Occipital lobe (tissue), 1 donor: ENCODE measurements at regions not wholly inside any gene's neighbourhood (a gene's known extent, or its start where the extent isn't known, plus 50 kb on each side); places are given as distances from the start of the nearest gene placed in this dataset.

Experiments
- DNase-seq: peaks from one replicate; lab custom pipeline; 2025; lab: John Stamatoyannopoulos, UW

DNA sequence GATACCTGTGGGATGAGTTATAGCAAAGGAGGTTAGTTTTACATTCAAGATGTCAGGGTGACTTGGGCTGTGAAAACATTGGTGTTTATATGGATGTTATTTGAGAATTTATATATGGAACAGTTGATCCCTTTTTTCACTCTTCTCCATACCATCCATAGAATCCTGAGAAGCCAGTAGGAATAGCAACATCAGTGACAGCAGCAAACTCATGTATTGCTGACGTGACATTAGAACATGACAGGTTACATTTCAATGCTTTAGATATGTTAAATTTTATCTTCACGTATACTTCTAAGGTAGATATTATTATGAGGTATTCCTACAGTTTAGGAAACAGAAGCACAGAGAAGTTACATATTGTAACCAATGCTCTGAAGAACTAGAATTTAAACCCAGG is 745.2 kb upstream of the GCFC2 start:
- DNase-seq, result no peak

DNA sequence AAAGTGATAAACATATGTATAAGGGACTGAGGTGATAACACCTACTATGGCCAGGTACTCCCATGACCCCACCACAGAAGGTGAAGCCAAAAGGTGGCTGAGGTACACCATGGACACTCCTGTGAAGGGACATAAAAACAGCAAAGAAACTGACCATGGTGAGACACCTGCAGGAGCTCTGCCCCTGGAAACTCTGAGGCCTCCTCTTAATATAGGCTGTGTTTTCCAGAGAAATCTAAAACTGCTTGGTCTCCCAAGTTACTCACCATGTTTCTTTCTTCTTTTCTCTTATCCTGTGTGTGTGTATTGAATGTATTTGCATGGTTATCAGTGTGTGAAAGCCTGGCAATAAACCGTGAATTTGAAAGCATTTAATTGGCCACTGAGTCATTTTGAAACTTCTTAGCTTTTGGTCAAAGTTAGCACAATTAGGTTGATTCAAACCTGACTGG is 739.3 kb upstream of the GCFC2 start:
- DNase-seq, result no peak

DNA sequence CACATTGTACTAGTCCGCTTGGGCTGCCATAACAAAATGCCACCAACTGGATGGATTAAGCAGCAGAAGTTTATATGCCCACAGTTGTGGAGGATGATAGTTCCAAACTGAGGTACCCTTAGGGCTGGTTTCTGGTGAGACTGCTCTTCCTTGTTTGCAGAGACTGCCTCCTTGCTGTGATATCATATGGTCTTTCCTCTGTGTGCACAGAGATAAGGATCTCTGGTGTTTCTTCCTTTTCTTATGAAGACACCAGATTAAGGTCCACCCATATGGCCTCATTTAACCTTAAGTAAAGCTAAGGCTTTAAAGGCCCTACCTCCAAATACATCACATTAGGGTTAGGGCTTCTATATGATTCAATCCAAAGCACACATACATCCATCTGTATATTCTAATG is 738.2 kb upstream of the GCFC2 start:
- no peak for DNase-seq

DNA sequence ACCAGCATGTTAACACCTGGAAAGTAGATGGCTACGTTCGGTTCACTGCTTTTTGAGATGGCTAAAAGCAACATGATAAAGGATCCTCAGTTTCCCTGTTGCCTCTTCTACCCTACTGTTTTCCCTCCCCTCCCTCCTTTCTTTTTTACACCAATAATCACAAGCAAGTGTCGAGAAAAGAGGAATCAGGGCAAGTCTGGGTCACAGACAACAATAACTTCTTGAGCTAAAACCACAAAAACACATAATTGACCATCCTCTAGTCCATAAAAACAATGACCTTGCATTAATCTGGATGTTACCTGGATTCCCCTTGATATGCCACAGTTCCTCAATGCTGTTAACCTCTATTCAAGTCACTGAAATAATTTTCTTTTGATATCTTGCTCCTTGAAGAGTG is 736.6 kb upstream of the GCFC2 start:
- no peak for DNase-seq

GRCh38 chr2:76446872-76447271 is 736.2 kb upstream of the GCFC2 start:
- DNase-seq, result no peak

- no peak for DNase-seq
Observed at GRCh38 chr2:76445880-76446279, 735.2 kb upstream of the GCFC2 start.

DNA sequence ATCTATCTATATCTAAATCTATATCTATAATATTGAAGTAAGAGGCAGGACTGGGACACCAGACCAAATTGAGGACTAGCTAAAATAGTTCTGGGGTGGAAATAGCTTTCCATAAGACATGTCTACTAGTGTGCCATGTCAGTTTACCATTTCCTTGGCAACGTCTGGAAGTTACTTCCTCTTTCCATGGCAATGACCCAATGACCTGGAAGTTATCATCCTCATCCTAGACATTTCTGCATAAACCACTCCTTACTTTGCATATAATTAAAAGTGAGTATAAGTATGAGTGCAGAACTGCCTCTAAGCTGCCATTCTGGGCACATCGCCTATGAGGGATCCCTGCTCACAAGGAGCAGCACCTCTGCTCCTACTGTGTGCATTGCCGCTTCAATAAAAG is 734.0 kb upstream of the GCFC2 start:
- no peak for DNase-seq

DNA sequence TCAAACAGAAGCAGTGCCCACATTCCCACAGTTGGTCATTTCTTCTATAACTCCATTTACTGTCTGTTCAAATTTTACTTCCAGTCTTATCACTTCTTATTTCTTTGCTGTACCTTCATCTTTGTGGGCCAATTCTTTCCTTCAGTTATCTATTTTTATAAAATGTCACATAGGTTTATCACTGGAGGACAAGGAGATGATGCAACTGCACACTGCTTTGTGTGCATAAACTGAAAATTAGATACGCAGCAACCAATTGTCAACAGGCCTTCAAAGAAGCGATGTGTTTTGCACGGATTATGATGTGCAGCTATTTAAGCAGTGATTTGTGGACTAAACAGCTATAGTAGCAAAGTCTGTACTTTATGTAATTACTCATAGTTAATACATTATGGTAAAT is 726.8 kb upstream of the GCFC2 start:
- no peak for DNase-seq

- no peak for DNase-seq
Observed at GRCh38 chr2:76429374-76429773, 718.7 kb upstream of the GCFC2 start.

DNA sequence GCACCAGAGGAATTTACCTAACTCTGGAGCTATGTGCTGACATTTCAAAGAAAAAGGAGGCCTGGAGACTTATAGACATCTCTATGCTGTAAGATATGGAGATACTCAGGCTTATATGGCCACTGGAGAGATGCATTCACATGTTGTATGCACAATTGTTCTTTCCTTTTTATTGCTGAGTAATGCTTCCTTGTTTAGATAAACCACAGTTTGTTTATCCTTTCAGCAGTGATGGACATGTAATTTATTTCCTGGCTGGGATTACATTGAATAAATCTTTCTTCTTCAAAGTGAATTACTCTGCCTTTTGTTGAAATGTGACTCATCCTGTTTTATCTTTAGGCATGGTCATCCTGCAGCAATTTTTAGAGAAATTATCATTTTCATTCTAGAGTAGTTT is 716.7 kb upstream of the GCFC2 start:
- DNase-seq, result no peak

DNA sequence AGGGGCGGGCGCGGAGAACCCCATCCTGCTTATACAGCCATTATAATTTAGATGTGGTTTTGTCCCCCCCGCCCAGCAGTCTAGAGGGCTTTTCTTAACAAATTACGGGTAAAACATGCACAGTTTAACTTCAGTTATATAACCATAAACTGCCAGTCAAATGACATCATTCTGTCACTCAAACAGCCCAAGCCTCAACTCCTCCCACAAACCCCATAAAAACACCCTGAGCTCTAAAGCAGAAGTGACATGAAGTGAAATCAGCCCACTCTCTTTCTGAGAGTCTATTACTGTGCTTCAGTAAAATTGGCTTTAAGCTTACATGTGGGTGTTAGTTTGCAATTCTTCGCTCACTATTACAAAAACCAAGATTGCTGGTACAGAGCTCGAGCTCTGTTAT is 705.1 kb upstream of the GCFC2 start:
- no peak for DNase-seq

GRCh38 chr2:76413436-76413835 is 702.7 kb upstream of the GCFC2 start:
- no peak for DNase-seq

GRCh38 chr2:76406134-76406855 is 695.6 kb upstream of the GCFC2 start:
- DNase-seq, result no peak

- no peak for DNase-seq
Observed at GRCh38 chr2:76393356-76393755, 682.6 kb upstream of the GCFC2 start.

DNA sequence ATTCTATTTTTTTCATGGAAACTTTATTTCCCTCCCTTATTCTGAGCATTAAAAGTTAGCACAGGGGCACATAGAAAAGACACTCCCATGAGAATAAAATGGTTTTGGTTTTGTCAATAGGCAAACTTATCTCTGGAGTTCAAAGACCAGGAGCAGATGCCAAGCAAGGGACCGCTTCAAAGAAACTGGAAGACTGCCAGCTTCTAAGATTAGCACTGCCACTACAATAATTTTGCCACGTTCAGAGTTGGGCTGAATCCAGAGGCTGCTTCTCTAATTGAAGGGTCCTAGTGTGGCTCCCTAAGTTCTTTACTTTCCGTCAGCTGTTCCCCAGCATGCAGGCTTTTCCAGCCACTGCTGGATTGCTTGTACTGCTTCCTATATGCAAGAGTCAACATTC is 681.0 kb upstream of the GCFC2 start:
- DNase-seq, result no peak

DNA sequence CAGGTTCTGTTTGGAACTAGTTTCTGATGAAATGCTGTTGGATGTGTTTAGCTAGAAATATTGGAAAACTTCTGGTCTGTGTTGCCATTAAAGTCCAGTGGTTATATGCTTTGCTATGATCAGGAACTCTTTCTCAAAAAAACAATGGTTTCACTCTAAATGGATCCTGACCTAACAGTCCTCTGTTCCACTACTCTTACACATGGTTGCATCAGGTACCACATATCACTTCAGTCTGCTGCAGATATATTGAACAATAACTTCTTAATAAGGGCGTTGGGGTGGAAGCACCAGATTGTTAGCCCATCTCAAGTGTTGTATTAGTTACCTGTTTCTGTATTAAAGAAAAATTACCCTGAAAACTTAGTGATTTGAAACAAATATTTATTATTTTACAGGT is 676.6 kb upstream of the GCFC2 start:
- DNase-seq, result no peak

DNA sequence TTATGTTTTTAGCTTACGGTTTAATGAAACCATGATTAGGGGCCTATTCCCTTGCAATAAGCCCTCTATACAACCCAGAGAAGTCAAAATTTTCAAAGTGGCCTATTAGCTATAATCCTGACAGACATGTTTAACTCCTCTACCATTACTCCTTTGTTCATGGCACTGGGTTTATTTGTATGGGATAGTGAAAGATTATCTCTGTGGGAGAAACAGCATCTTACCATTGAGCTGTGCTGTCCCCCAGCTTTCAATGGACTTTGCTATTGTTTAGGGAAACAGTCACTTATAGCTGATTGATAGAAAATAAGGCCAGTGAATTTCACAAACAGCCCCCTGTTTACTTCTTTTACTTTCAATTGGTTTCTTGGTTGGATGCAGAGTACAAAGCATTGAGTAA is 675.2 kb upstream of the GCFC2 start:
- DNase-seq, result no peak

GRCh38 chr2:76381624-76382023 is 670.9 kb upstream of the GCFC2 start:
- no peak for DNase-seq

DNA sequence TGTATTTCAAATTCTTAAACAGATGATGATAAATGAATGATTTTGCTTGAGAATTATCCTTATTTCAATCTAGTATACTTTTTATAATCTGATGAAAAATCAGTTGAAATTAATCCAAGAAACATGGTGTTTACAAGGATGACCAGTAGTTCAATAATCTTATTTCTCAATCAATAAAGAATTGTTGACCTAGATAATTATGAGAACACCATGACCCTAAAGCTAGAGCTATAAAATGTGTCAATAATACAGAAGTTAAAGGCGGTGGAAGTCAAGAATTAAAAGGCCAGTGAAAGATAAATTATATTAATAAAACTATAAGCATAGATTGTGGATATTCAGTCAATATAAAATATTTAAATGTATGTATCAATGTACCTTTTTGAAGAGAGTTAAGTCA is 667.4 kb upstream of the GCFC2 start:
- DNase-seq, result no peak

- DNase-seq, result no peak
Observed at GRCh38 chr2:76341439-76341838, 630.7 kb upstream of the GCFC2 start.

DNA sequence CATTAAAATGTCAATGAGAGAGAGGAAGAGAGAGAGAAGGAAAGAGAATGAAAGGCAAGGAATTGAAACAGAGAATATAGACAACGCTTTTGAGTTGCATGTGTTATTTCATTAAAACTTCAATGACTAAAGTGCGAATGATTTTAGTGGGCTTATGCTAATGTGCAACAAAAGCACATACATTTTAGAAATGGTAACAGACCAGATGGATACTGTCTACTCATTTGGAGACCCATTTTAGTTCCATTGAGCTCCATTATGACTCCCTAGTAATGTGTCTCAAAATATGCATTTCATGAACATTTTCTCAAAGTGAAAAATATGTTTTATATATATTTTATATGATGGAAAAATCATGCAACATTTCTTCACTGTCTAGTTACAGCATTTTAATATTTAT is 622.2 kb upstream of the GCFC2 start:
- DNase-seq, result no peak

DNA sequence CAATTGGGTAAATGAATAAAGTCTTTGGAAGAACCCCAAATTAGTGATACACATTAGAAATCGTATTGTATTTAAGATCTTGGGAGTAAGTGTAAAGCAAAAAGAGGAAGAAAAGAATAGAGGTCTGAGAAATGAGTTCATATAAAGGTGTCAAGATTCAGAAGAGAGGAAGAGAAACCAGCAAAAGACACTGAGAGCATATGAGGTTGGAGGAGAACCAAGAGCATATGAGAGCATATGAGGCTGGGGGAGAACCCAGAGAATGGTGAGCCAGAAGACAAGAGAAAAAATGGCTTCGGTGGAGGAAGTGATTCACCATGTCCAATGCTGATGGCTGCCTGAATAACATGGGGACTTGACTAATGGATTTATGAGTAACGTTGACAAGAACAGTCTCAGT is 620.1 kb upstream of the GCFC2 start:
- DNase-seq, result no peak

DNA sequence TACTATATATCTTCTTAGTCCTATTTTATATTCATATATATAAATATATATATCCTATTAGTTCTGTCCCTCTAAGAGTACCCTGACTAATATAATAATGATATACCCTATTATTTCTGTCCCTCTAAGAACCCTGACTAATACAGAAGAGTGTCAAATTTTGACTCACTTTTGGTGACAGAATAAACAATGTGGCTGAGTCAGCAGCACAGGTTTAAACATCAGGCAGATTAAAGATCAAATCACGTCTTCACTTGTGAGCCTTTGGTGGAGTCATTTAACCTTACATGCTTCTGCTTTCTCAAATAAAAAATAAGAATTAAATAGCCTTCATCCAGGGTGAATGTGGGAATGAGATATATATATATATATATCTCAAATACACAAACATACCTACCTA is 615.9 kb upstream of the GCFC2 start:
- no peak for DNase-seq

DNA sequence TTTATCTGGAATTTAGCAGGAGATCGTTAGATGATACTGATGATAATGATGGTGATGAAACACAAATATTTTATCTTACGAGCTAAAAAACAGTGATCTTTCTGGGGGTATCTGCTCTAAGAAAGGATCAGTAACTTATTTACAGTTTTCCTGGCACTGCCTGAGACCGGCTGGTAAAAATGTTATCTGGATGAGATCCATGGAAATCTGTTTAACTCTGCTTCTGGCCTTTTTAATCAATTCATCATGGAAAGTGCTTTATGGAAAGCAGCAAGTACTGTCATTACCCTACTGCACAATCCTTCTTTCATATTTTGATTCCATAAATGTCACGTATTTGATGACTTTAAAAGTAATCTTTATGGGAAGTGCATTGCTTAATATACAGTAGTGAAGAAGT is 612.7 kb upstream of the GCFC2 start:
- no peak for DNase-seq
